Stimulated activated CD4-positive, alpha-beta T cell treated with anti-CD3 and anti-CD28 coated beads, TNF-alpha, amount 100 ng/mL, for 48 hours (primary cell): ENCODE measurements at regions not wholly inside any gene's neighbourhood (a gene's known extent, or its start where the extent isn't known, plus 50 kb on each side); places are given as distances from the start of the nearest gene placed in this dataset.
"Not testable (repeated sequence)": the region's sequence is repeated elsewhere in the genome, so short reads cannot be mapped to it uniquely, and the experiment has no call there.

ENCODE experiments used
- DNase-seq, 3 donors: peaks; one replicate each; pipeline ENCODE4 v3.0.0-alpha.2; 2020; ENCODE audit warnings: low read depth in 3 of 3

GRCh38 chr3:182331341-182331740 is 462.0 kb upstream of the ATP11B start:
- DNase-seq, result no peak

- DNase-seq, result no peak
These were observed 451.1 kb upstream of the ATP11B start for GRCh38 chr3:182342252-182342651.

GRCh38 chr3:182344026-182344425 is 449.3 kb upstream of the ATP11B start:
- DNase-seq, result not testable (repeated sequence)

GRCh38 chr3:182349051-182349450 is 444.3 kb upstream of the ATP11B start:
- DNase-seq, result no peak

- DNase-seq, result no peak
These were observed 443.3 kb upstream of the ATP11B start for GRCh38 chr3:182349951-182350517.

- no peak for DNase-seq
These were observed 435.4 kb upstream of the ATP11B start for GRCh38 chr3:182357928-182358327.

- DNase-seq, result no peak
These were observed 429.0 kb upstream of the ATP11B start for GRCh38 chr3:182364323-182364722.

GRCh38 chr3:182364723-182365650 is 428.3 kb upstream of the ATP11B start:
- no peak for DNase-seq

GRCh38 chr3:182366746-182367145 is 426.6 kb upstream of the ATP11B start:
- DNase-seq, result no peak

GRCh38 chr3:182369861-182370260 is 423.4 kb upstream of the ATP11B start:
- DNase-seq, result no peak

- no peak for DNase-seq
These were observed 422.4 kb upstream of the ATP11B start for GRCh38 chr3:182370949-182371348.

GRCh38 chr3:182375916-182376315 is 417.4 kb upstream of the ATP11B start:
- no peak for DNase-seq

- DNase-seq, result no peak
These were observed 411.0 kb upstream of the ATP11B start for GRCh38 chr3:182382112-182382857.

GRCh38 chr3:182384221-182384620 is 409.1 kb upstream of the ATP11B start:
- DNase-seq, result no peak

- no peak for DNase-seq
These were observed 407.9 kb upstream of the ATP11B start for GRCh38 chr3:182385356-182385755.

- DNase-seq, result no peak
These were observed 404.8 kb upstream of the ATP11B start for GRCh38 chr3:182388506-182388905.

GRCh38 chr3:182389071-182389815 is 404.1 kb upstream of the ATP11B start:
- no peak for DNase-seq

- no peak for DNase-seq
These were observed 402.9 kb upstream of the ATP11B start for GRCh38 chr3:182390421-182390820.

- DNase-seq, result no peak
These were observed 400.9 kb upstream of the ATP11B start for GRCh38 chr3:182392182-182392937.

- no peak for DNase-seq
These were observed 400.2 kb upstream of the ATP11B start for GRCh38 chr3:182393151-182393550.

- DNase-seq, result no peak
These were observed 399.4 kb upstream of the ATP11B start for GRCh38 chr3:182393830-182394367.
